MG63 (cell line): ENCODE measurements at regions not wholly inside any gene's neighbourhood (a gene's known extent, or its start where the extent isn't known, plus 50 kb on each side); places are given as distances from the start of the nearest gene placed in this dataset.

Experiments used
- DNase-seq: peaks from one replicate; pipeline ENCODE4 v3.0.0-alpha.2; 2020
- H3K27me3 ChIP-seq: fragments of 250-450 bp; sonication (Bioruptor Pico); 2 replicates; pipeline ENCODE4 v1.5.1; 2020; ENCODE audit warnings: mild to moderate bottlenecking, moderate library complexity
- H3K36me3 ChIP-seq: fragments of 250-450 bp; sonication (Bioruptor Pico); 2 replicates; pipeline ENCODE4 v1.5.1; 2020; ENCODE audit warnings: mild to moderate bottlenecking, moderate library complexity
- H3K4me3 ChIP-seq: fragments of 250-450 bp; sonication (Bioruptor Pico); 2 replicates; pipeline ENCODE4 v1.5.1; 2020; ENCODE audit warnings: mild to moderate bottlenecking, moderate library complexity
- H3K9me3 ChIP-seq: fragments of 250-450 bp; sonication (Bioruptor Pico); 2 replicates; pipeline ENCODE4 v1.5.1; 2020; ENCODE audit warnings: mild to moderate bottlenecking, moderate library complexity

GRCh38 chr4:11483046-11483445, 54.4 kb upstream of the HS3ST1 start:
- Histone ChIP-seq H3K9me3 (no peaks in the 10 kb centered on the region), H3K27me3 (no peaks in the 10 kb centered on the region), H3K4me3 (no peak overlapping the region), H3K36me3 (no peaks in the 10 kb centered on the region)
- DNase-seq, result no peak

GRCh38 chr4:11480683-11481082, 52.0 kb upstream of the HS3ST1 start:
- Histone ChIP-seq H3K36me3 (no peaks in the 10 kb centered on the region), H3K9me3 (no peaks in the 10 kb centered on the region), H3K27me3 (no peaks in the 10 kb centered on the region), H3K4me3 (no peak overlapping the region)
- DNase-seq, result no peak
